K562 (cell line): ENCODE measurements at regions not wholly inside any gene's neighbourhood (a gene's known extent, or its start where the extent isn't known, plus 50 kb on each side); places are given as distances from the start of the nearest gene placed in this dataset.

Experiments
- ATAC-seq: fragments of 200-7000 bp; cut with Tn5 transposase; 3 replicates; pipeline ENCODE4 v1.9.1; 2020; ENCODE audit warnings: moderate library complexity
- BruUV-seq: library from RNA; stranded (reverse); fragments of 400-500 nt; replicated peaks from 2 replicates; lab custom pipeline; 2021; lab: Mats Ljungman, UMichigan
- CTCF ChIA-PET: fragments of 300-600 bp; formaldehyde crosslinking; extraction: SDS; loops from one replicate; lab custom pipeline; 2021; ENCODE audit warnings: low intra/inter-chr PET ratio; lab: Yijun Ruan, JAX
- POLR2A ChIA-PET: fragments of 300-600, 350-650 bp; sonication (Branson Sonifier 250); formaldehyde crosslinking; extraction: SDS; loops from one replicate; lab custom pipeline; 2021; ENCODE audit warnings: antibody characterized with exemption, inconsistent platforms; lab: Yijun Ruan, JAX
- DNase-seq, 4 experiments: peaks; one replicate each; pipeline versions ENCODE4 v3.0.0 to v3.0.0-alpha.2; 2011 to 2018; ENCODE audit warnings: low spot score in 3 of 4, mixed read lengths in 3 of 4; ENCODE audit errors: extremely low read depth in 1 of 4
- FAIRE-seq: peaks from 2 replicates; lab custom pipeline; 2011; peaks lifted over from hg19 to GRCh38; lab: Jason Lieb, UNC
- H2AFZ ChIP-seq: 2 replicates; pipeline ENCODE4 v1.6.0; 2011; ENCODE audit warnings: low read depth, low read length, control low read depth, inconsistent platforms
- H3K27ac ChIP-seq: fragments of 200-600 bp; 3 replicates; pipeline ENCODE4 v1.8.0; 2011; ENCODE audit warnings: low read depth, mild to moderate bottlenecking, control low read depth, inconsistent platforms, low read length, moderate library complexity, mixed read lengths; ENCODE audit errors: extremely low read depth
- H3K27me3 ChIP-seq, 2 experiments: fragments of 300-600 bp in 1 of 2; 2 replicates in 1 of 2; 3 replicates in 1 of 2; pipeline versions ENCODE4 v1.6.0 to v1.8.0; 2011; ENCODE audit warnings: inconsistent platforms in 2 of 2, low read length in 2 of 2, mild to moderate bottlenecking in 1 of 2, mixed read lengths in 1 of 2, moderate library complexity in 1 of 2; ENCODE audit not compliant: control insufficient read depth in 2 of 2, insufficient read depth in 2 of 2
- H3K36me3 ChIP-seq: fragments of 300-600 bp; 3 replicates; pipeline ENCODE4 v1.8.0; 2011; ENCODE audit warnings: mild to moderate bottlenecking, low read length, inconsistent platforms; ENCODE audit not compliant: control insufficient read depth, insufficient read depth
- H3K4me1 ChIP-seq, 2 experiments: fragments of 200-600 bp in 1 of 2; replicated peaks in 1 of 2; 2 replicates in 1 of 2; 3 replicates in 1 of 2; pipeline versions ENCODE4 v1.5.1 to v1.8.0; 2011; ENCODE audit warnings: inconsistent platforms in 2 of 2, low read length in 2 of 2, mild to moderate bottlenecking in 1 of 2, mixed read lengths in 1 of 2, moderate library complexity in 1 of 2; ENCODE audit not compliant: control insufficient read depth in 2 of 2, insufficient read depth in 2 of 2
- H3K4me2 ChIP-seq: 2 replicates; pipeline ENCODE4 v1.6.1; 2011; ENCODE audit warnings: low read length, control low read depth, inconsistent platforms, mixed read lengths; ENCODE audit not compliant: insufficient read depth
- H3K4me3 ChIP-seq: fragments of 200-600 bp; sonication (generic), shearing (Covaris generic); 2 replicates; pipeline ENCODE4 v1.5.1; 2016; ENCODE audit warnings: control low read depth, inconsistent platforms
- H3K79me2 ChIP-seq: fragments of 200-600 bp; 3 replicates; pipeline ENCODE4 v1.8.0; 2011; ENCODE audit warnings: low read length, inconsistent platforms; ENCODE audit not compliant: control insufficient read depth, insufficient read depth
- H3K9ac ChIP-seq, 2 experiments: 2 replicates each; pipeline versions ENCODE4 v1.6.0 to v1.6.1; 2011; ENCODE audit warnings: low read depth in 2 of 2, low read length in 2 of 2, control low read depth in 1 of 2, inconsistent platforms in 1 of 2, mild to moderate bottlenecking in 1 of 2, mixed read lengths in 1 of 2; ENCODE audit not compliant: insufficient read depth in 1 of 2
- H3K9me1 ChIP-seq: one replicate; pipeline ENCODE4 v1.6.0; 2011; ENCODE audit warnings: inconsistent platforms, mild to moderate bottlenecking, low read length, moderate library complexity; ENCODE audit not compliant: control insufficient read depth, insufficient read depth
- H3K9me3 ChIP-seq: replicated peaks from 2 replicates; pipeline ENCODE4 v1.5.1; 2011; ENCODE audit warnings: low read depth, low read length, inconsistent platforms; ENCODE audit not compliant: control insufficient read depth, insufficient read depth
- H4K20me1 ChIP-seq: replicated peaks from 2 replicates; pipeline ENCODE4 v1.6.1; 2011; ENCODE audit warnings: low read length, inconsistent platforms, mixed read lengths; ENCODE audit not compliant: control insufficient read depth, insufficient read depth
- ATF7 ChIP-seq: fragments of 450-650 bp; IDR thresholded peaks from 2 replicates; pipeline ENCODE4 v1.7.1; 2014; ENCODE audit warnings: mild to moderate bottlenecking, moderate library complexity
- C11orf30 ChIP-seq: fragments of 450-650 bp; IDR thresholded peaks from 2 replicates; pipeline ENCODE4 v1.6.1; 2016; ENCODE audit warnings: low read depth, mild to moderate bottlenecking
- MEF2A ChIP-seq: IDR thresholded peaks from 2 replicates; pipeline ENCODE4 v1.6.1; 2011; ENCODE audit warnings: low read depth, mild to moderate bottlenecking, low read length, moderate library complexity; ENCODE audit not compliant: control insufficient read depth
- NFXL1 ChIP-seq: fragments of 450-650 bp; formaldehyde crosslinking; IDR thresholded peaks from 2 replicates; pipeline ENCODE4 v1.4.0; 2021; ENCODE audit warnings: mild to moderate bottlenecking
- RBM34 ChIP-seq: fragments of 200-400 bp; formaldehyde crosslinking; IDR thresholded peaks from 2 replicates; pipeline ENCODE4 v1.6.1; 2018; ENCODE audit warnings: low read length, borderline replicate concordance; ENCODE audit not compliant: insufficient read depth
- SIRT6 ChIP-seq: IDR thresholded peaks from one replicate; pipeline ENCODE4 v1.6.1; 2012; ENCODE audit warnings: low read depth, mild to moderate bottlenecking, control low read depth, inconsistent platforms, low read length, moderate library complexity
- SREBF1 ChIP-seq: fragments of 150-350 bp; IDR thresholded peaks from 2 replicates; pipeline ENCODE4 v1.6.1; 2014; ENCODE audit warnings: antibody characterized with exemption, low read depth, low read length, borderline replicate concordance
- TEAD2 ChIP-seq: fragments of 450-650 bp; IDR thresholded peaks from 2 replicates; pipeline ENCODE4 v1.6.1; 2016; ENCODE audit warnings: missing genetic modification characterization, control low read depth, missing compliant biosample characterization
- TSC22D4 ChIP-seq: fragments of 450-650 bp; IDR thresholded peaks from 2 replicates; pipeline ENCODE4 v1.6.1; 2016; ENCODE audit warnings: missing genetic modification characterization, missing biosample characterization, control low read depth
- ZNF444 ChIP-seq: fragments of 250-450 bp; sonication (Bioruptor Pico); IDR thresholded peaks from 2 replicates; pipeline ENCODE4 v1.4.0; 2020; ENCODE audit warnings: mild to moderate bottlenecking, moderate library complexity
- in situ Hi-C: fragments of 300-500 bp; cut with MboI; formaldehyde crosslinking; loops from 4 replicates; pipeline ENCODE4 v1.15.0; 2018; ENCODE audit warnings: inconsistent platforms, mixed read lengths
- intact Hi-C: fragments of 100-400 bp; cut with micrococcal nuclease; formaldehyde crosslinking; loops from 2 replicates; pipeline ENCODE4 v1.14.2; 2022
- TF ChIP-seq, protein P1 (sequence below): sonication (generic); formaldehyde crosslinking; IDR thresholded peaks from 2 replicates; pipeline ENCODE4 v1.8.0; 2022; ENCODE audit warnings: missing genetic modification reagents, mild to moderate bottlenecking, borderline replicate concordance
- TF ChIP-seq, protein P2 (sequence below): fragments of 250-450 bp; sonication (Bioruptor Pico); IDR thresholded peaks from 2 replicates; pipeline ENCODE4 v1.8.0; 2022; ENCODE audit warnings: moderate library complexity, mild to moderate bottlenecking, inconsistent platforms

DNA sequence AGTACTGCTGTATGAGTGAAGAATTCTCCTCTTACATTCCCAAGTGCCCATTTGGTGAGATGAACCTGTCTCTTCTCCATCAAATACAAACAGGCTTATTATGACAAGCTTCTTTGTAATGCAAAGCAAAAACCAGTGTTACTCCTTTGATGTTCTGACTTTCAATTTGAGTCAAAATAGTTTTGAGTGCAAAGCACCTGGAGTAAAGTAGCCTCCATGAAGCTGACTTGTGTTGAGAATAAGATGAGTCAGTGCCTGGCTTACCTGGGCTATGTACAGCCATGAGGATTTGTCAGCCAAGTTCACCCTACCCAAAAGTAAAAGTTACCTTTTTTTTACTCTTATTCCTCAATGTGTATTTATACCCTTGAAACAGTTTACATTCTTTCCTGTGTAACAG, 132.5 kb upstream of the FMR1 start:
- DNase-seq (no peak), ATAC-seq (no peak)
- Histone ChIP-seq H3K4me1 (no peaks in the 10 kb centered on the region), H3K4me2 (no peak overlapping the region), H3K79me2 (no peaks in the 10 kb centered on the region), H3K27me3 (no peaks in the 10 kb centered on the region), H4K20me1 (no peaks in the 10 kb centered on the region), H3K36me3 (no peaks in the 10 kb centered on the region), H3K27ac (no peak overlapping the region), H3K9ac (no peak overlapping the region), H3K9me1 (no peaks in the 10 kb centered on the region)
- BruUV-seq, result no TSS peak
- POLR2A ChIA-PET, result no interaction called here
- intact Hi-C loops, result no loop called here
- TF ChIP-seq C11orf30 (no peak), TSC22D4 (tag) (no peak), ZNF444 (CRISPR knock-in tag) (no peak), SIRT6 (no peak), NFXL1 (CRISPR knock-in tag) (no peak), RBM34 (no peak), MEF2A (no peak), TEAD2 (tag) (no peak), SREBF1 (no peak), ATF7 (no peak)
- TF ChIP-seq, protein P1, sequence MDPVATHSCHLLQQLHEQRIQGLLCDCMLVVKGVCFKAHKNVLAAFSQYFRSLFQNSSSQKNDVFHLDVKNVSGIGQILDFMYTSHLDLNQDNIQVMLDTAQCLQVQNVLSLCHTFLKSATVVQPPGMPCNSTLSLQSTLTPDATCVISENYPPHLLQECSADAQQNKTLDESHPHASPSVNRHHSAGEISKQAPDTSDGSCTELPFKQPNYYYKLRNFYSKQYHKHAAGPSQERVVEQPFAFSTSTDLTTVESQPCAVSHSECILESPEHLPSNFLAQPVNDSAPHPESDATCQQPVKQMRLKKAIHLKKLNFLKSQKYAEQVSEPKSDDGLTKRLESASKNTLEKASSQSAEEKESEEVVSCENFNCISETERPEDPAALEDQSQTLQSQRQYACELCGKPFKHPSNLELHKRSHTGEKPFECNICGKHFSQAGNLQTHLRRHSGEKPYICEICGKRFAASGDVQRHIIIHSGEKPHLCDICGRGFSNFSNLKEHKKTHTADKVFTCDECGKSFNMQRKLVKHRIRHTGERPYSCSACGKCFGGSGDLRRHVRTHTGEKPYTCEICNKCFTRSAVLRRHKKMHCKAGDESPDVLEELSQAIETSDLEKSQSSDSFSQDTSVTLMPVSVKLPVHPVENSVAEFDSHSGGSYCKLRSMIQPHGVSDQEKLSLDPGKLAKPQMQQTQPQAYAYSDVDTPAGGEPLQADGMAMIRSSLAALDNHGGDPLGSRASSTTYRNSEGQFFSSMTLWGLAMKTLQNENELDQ (CRISPR knock-in tag), result no peak
- TF ChIP-seq, protein P2, sequence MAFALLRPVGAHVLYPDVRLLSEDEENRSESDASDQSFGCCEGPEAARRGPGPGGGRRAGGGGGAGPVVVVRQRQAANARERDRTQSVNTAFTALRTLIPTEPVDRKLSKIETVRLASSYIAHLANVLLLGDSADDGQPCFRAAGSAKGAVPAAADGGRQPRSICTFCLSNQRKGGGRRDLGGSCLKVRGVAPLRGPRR (CRISPR knock-in tag), result no peak
- TF ChIP-seq, all 486 proteins: peak for 0
- in situ Hi-C loops, result no loop called here
- CTCF ChIA-PET, result no interaction called here
- no peak for FAIRE-seq
- Histone ChIP-seq H3K4me3 (no peak overlapping the region), H2AFZ (no peak overlapping the region), H3K9me3 (no peaks in the 10 kb centered on the region)
